ENCODE measurements at regions not wholly inside any gene's neighbourhood (a gene's known extent, or its start where the extent isn't known, plus 50 kb on each side); places are given as distances from the start of the nearest gene placed in this dataset.

DNA sequence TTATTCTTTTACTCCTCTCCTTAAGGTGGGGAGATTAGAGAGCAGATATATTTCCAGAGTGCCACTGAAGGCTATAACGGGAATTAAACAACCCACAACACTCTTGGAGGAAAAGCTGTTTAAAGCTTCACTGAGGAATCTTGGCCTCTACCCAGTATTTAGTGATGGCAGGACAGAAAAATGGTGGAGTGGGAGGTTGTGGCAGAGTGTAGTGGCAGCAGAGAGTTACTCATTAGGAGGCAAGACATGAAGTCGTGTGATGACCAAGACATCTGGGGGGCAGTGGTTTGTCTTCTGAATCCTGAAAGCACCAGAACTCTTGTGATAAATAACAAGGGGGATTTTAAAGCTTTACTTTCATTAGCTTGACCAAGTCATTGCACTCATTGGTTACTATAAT, 563.5 kb upstream of the SLITRK5 start:
- Histone ChIP-seq H3K4me3 (ENCODE audit: low read depth in 2 of 2, low read length in 2 of 2) (no peak overlapping the region), H3K27me3 (ENCODE audit: control insufficient read depth, insufficient read depth, low read length) (no peaks in the 10 kb centered on the region), H3K4me1 (ENCODE audit: control insufficient read depth, insufficient read depth, low read length) (no peaks in the 10 kb centered on the region), H3K9me3 (ENCODE audit: control insufficient read depth, insufficient read depth, low read depth, low read length) (no peaks in the 10 kb centered on the region), H3K27ac (ENCODE audit: low read length) (no peak overlapping the region), H3K36me3 (ENCODE audit: control insufficient read depth, insufficient read depth, low read length) (no peaks in the 10 kb centered on the region)
- BruUV-seq (replicated peaks), result no TSS peak
- no peak for ATAC-seq
- POLR2A ChIA-PET, result no interaction called here
- no peak for DNase-seq (ENCODE audit: low read depth, low spot score)
- TF ChIP-seq POLR2AphosphoS5 (IDR thresholded peaks at IDR 0.05; ENCODE audit: low read depth, low read length), result no peak
- CTCF ChIA-PET, result no interaction called here
- intact Hi-C loops (cut with micrococcal nuclease; ENCODE audit: unreplicated experiment) (no loop called here), in situ Hi-C loops (cut with HindIII; ENCODE audit: low pct_unique_long_range_greater_than_20kb, low sequenced_read_pairs) (no loop called here)

DNA sequence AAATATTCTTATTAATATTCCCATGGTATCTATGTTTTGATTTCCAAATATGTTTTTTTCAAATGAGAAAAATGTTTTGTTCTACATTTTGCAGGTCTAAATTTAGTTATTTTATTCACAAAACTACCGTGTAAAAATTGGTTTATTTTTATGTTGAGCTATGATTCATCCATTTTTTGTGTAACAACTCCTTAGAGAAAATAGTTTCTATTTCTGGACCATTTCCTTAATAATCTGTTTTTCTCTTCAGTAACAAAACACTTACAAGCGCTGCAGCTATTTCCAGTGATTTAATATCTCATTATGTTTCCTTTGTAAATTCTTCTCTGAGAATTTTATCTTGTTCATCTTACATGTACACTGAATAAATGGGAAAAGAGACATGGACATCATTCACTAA, 550.7 kb upstream of the SLITRK5 start:
- ChIA-PET CTCF (no interaction called here), POLR2A (no interaction called here)
- H3K36me3 ChIP-seq (ENCODE audit: control insufficient read depth, insufficient read depth, low read length), result no peaks in the 10 kb centered on the region
- H3K4me3 ChIP-seq (ENCODE audit: low read depth in 2 of 2, low read length in 2 of 2), result no peak overlapping the region
- BruUV-seq (replicated peaks), result no TSS peak
- no peaks in the 10 kb centered on the region for H3K27me3 ChIP-seq (ENCODE audit: control insufficient read depth, insufficient read depth, low read length)
- no peak for ATAC-seq
- no peak for DNase-seq (ENCODE audit: low read depth, low spot score)
- in situ Hi-C loops (cut with HindIII; ENCODE audit: low pct_unique_long_range_greater_than_20kb, low sequenced_read_pairs), result no loop called here
- H3K9me3 ChIP-seq (ENCODE audit: control insufficient read depth, insufficient read depth, low read depth, low read length), result no peaks in the 10 kb centered on the region
- H3K4me1 ChIP-seq (ENCODE audit: control insufficient read depth, insufficient read depth, low read length), result peaks cover 3% of the 10 kb centered on the region; the same call in 1 of the 2 replicates
- intact Hi-C loops (cut with micrococcal nuclease; ENCODE audit: unreplicated experiment), result no loop called here
- TF ChIP-seq TCF7L2 (IDR thresholded peaks at IDR 0.05; ENCODE audit: low read depth, low read length) (no peak), CTCF (IDR thresholded peaks at IDR 0.05) (no peak), REST (IDR thresholded peaks at IDR 0.05; ENCODE audit: insufficient read depth in 1 of 2, low read depth in 2 of 2, low read length in 1 of 2) (no peak), POLR2AphosphoS5 (IDR thresholded peaks at IDR 0.05; ENCODE audit: low read depth, low read length) (no peak), SIN3A (IDR thresholded peaks at IDR 0.05; ENCODE audit: borderline replicate concordance, insufficient read depth, low read depth, low read length) (no peak)
- H3K27ac ChIP-seq (ENCODE audit: low read length), result peak overlapping the region; percentile 87; the same call in 1 of the 2 replicates

GRCh38 chr13:87122551-87122950, 548.6 kb upstream of the SLITRK5 start:
- BruUV-seq (replicated peaks), result no TSS peak
- H3K27me3 ChIP-seq (ENCODE audit: control insufficient read depth, insufficient read depth, low read length), result no peaks in the 10 kb centered on the region
- peak overlapping the region; percentile 87 for H3K27ac ChIP-seq (ENCODE audit: low read length)
- no peaks in the 10 kb centered on the region for H3K36me3 ChIP-seq (ENCODE audit: control insufficient read depth, insufficient read depth, low read length)
- TF ChIP-seq REST (IDR thresholded peaks at IDR 0.05; ENCODE audit: insufficient read depth in 1 of 2, low read depth in 2 of 2, low read length in 1 of 2), result no peak
- TF ChIP-seq SIN3A (IDR thresholded peaks at IDR 0.05; ENCODE audit: borderline replicate concordance, insufficient read depth, low read depth, low read length), result no peak
- no peak for TF ChIP-seq CTCF (IDR thresholded peaks at IDR 0.05)
- TF ChIP-seq POLR2AphosphoS5 (IDR thresholded peaks at IDR 0.05; ENCODE audit: low read depth, low read length), result no peak
- no peak for TF ChIP-seq TCF7L2 (IDR thresholded peaks at IDR 0.05; ENCODE audit: low read depth, low read length)
- intact Hi-C loops (cut with micrococcal nuclease; ENCODE audit: unreplicated experiment) (no loop called here), in situ Hi-C loops (cut with HindIII; ENCODE audit: low pct_unique_long_range_greater_than_20kb, low sequenced_read_pairs) (no loop called here)
- H3K4me1 ChIP-seq (ENCODE audit: control insufficient read depth, insufficient read depth, low read length), result peaks cover 3% of the 10 kb centered on the region; the same call in 1 of the 2 replicates
- no peak for DNase-seq (ENCODE audit: low read depth, low spot score)
- no peak overlapping the region for H3K4me3 ChIP-seq (ENCODE audit: low read depth in 2 of 2, low read length in 2 of 2)
- ChIA-PET POLR2A (no interaction called here), CTCF (no interaction called here)
- no peak for ATAC-seq
- no peaks in the 10 kb centered on the region for H3K9me3 ChIP-seq (ENCODE audit: control insufficient read depth, insufficient read depth, low read depth, low read length)
